NCI-H1436 treated with DMSO at 0.1 percent for 48 hours (cell line): ENCODE measurements at regions not wholly inside any gene's neighbourhood (a gene's known extent, or its start where the extent isn't known, plus 50 kb on each side); places are given as distances from the start of the nearest gene placed in this dataset.
"Not testable (repeated sequence)": the region's sequence is repeated elsewhere in the genome, so short reads cannot be mapped to it uniquely, and the experiment has no call there.

Source experiments
- DNase-seq: peaks from one replicate; lab custom pipeline; 2025; lab: John Stamatoyannopoulos, UW

DNA sequence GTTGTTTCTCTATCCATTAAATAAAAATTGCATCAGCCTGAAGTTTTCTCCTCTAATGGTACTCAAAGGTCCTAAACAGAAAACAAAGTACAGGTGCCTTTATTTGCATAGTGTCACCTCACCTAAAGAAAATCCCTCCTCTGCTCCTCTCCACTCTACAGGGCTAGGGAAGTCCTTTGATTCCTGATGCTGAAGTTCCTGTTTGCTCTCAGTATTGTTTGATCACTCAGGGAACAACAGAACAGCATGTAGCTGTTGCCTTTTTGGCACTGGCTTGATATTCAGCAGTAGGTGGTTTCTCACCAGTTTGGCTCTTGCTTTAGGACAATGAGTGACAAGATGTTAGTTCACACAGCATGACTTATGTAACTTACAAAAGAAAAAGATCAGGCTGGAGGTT is 156.2 kb upstream of the SLC7A11 start:
- DNase-seq: no peak

GRCh38 chr4:138393886-138394610 is 151.9 kb upstream of the SLC7A11 start:
- no peak for DNase-seq

DNA sequence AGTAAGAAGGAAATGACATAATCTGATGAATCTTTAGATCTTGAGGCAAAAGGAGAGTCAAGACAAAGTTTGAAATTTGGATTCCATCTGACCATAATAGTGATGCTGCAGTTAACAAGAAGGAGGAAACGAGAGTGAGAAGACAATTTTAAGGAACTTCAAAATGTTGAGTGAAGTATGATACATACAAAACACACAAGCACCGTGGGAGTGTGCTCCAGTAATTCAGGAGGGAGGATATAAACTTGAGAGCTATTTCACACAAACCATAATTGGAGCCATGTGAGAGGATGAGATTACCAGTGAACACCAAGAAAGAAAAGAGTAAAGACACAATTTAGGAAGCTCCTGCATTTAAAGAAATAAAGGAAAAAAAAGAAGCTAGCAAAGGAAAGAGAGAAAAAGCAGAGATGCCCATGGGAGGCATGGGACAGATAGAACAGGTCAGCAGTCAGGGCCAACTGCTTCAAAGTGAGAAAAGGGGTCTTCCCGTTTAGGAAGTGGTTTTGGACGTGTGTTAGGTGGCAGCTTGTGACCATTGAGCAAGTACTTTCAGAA is 150.7 kb upstream of the SLC7A11 start:
- no peak for DNase-seq

- DNase-seq: no peak
Measured at GRCh38 chr4:138389976-138390685, 148.0 kb upstream of the SLC7A11 start.

DNA sequence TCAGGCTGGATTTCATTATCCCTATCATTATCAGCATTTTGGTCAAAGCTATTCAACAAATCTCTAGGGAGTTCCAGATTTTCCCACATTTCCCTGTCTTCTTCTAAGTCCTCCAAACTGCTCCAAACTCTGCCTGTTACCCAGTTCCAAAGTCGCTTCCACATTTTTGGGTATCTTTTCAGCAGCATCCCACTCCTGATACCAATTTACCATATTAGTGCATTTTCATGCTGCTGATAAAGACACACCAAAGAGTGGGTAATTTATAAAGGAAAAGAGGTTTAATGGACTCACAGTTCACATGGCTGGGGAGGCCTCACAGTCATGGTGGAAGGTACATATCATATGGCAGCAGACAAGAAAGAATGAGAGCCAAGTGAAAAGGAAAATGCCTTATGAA is 132.8 kb upstream of the SLC7A11 start:
- no peak for DNase-seq

DNA sequence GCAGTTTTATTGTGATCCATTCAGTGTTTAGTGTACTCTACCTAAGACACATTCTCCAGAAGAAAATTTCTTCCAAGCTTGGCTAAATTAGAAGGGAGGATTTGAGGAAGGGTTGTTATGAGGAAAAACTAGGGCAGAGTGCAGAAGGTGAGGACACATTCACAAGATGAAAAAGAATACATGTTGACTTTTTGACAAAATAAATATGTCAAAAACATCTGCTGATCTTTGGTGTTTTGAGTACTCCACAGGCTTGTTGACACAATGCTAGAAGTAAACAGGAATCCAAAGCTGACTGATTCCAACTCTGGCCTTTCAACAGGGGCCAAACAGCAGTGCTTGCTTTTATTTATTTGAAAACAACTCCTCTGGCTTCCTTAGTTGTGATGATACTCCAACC is 125.8 kb upstream of the SLC7A11 start:
- no peak for DNase-seq

- not testable (repeated sequence) for DNase-seq
Measured at GRCh38 chr4:138352446-138352845, 110.3 kb upstream of the SLC7A11 start.

GRCh38 chr4:138348055-138348454 is 105.9 kb upstream of the SLC7A11 start:
- DNase-seq: no peak

GRCh38 chr4:138347561-138347960 is 105.4 kb upstream of the SLC7A11 start:
- DNase-seq: no peak

GRCh38 chr4:138344851-138345250 is 102.7 kb upstream of the SLC7A11 start:
- DNase-seq: no peak

DNA sequence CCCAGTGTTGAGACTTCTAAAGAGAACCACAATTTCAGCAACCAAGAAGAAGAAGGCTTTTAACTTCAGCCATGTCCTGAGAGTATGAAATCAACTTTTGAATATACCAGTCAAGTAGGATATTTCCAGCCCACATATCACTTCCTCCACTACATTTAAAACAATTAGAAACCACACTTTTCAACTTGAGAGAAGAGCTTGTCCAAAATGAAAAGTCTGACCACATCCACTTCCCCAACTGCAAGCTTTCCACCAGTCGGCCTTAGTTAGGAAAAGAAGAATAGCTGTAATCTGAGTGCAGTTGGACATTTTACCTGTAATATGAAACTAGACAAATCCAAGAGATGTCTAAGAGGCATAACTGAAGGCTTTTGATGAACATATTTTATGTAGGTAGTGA is 101.9 kb upstream of the SLC7A11 start:
- DNase-seq: no peak

GRCh38 chr4:138341739-138342415 is 99.7 kb upstream of the SLC7A11 start:
- no peak for DNase-seq

DNA sequence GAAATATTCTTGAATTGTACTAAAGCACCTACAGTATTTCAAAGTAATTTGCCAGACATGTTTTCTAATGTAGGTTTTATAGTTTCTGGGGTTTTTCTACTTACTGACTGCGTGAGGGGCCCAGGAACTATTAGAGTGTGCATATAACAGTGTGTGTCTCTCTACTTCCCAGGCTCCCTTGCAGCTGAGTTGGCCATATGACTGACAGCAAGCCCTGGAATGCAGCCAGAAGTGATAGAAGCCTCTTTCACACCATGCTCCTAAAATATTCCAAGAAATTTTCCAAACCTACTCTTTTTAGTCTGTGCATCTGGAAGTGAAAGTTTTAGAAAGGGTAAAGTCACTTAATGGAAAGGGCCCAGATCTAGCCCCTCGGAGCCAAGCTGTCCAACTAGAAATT is 96.7 kb upstream of the SLC7A11 start:
- no peak for DNase-seq

DNA sequence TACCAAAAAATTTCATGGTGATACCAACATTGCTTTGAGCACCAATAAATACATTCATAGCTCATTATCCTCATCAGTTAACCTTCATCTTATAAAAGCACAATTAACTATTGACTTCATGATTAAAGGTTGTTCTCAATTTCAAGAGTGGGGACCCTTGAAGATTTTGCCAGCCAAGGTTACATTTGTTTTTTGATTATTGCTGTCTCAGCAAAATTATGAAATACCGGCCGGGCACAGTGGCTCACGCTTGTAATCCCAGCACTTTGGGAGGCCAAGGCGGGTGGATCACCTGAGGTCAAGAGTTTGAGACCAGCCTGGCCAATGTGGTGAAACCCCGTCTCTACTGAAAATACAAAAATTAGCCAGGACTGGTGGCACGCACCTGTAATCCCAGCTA is 96.1 kb upstream of the SLC7A11 start:
- not testable (repeated sequence) for DNase-seq

- DNase-seq: no peak
Measured at GRCh38 chr4:138334346-138335016, 92.3 kb upstream of the SLC7A11 start.

DNA sequence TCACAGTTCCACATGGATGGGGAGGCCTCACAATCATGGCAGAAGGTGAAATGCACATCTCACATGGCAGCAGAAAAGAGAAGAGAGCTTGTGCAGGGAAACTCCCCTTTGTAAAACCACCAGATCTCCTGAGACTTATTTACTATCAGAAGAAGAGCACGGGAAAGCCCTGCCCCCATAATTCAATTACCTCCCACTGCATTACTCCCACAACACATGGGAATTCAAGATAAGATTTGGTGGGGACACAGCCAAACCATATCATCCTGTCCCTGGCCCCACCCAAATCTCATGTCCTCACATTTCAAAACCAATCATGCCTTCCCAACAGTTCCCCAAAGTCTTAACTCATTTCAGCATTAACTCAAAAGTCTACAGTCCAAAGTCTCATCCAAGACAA is 90.3 kb upstream of the SLC7A11 start:
- DNase-seq: not testable (repeated sequence)

- no peak for DNase-seq
Measured at GRCh38 chr4:138330531-138330930, 88.4 kb upstream of the SLC7A11 start.

- DNase-seq: no peak
Measured at GRCh38 chr4:138329506-138330070, 87.4 kb upstream of the SLC7A11 start.

- DNase-seq: peak; percentile 24
Measured at GRCh38 chr4:138327338-138327737, 85.2 kb upstream of the SLC7A11 start.

DNA sequence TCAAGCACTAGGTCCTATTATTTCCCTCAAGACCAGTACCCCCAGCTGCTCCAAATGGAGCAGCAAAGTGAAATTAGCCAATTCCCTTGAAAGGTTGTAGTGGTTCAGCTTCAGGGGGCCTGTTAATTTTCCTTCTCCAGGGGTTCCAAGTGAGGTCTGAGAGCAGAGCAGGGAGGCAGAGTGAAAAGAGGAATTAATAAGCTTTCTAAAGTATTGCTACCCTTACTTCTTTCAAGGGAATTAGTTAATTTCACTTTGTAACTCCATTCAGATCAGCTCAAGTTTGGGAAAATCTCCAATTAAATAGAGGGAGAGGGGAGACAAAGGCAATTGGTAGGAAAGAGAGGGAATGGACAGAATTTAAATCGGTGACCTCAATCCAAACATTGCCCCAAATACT is 78.7 kb upstream of the SLC7A11 start:
- no peak for DNase-seq

- no peak for DNase-seq
Measured at GRCh38 chr4:138320030-138320429, 77.9 kb upstream of the SLC7A11 start.

- no peak for DNase-seq
Measured at GRCh38 chr4:138317175-138317748, 75.1 kb upstream of the SLC7A11 start.
